ENCODE measurements at regions not wholly inside any gene's neighbourhood (a gene's known extent, or its start where the extent isn't known, plus 50 kb on each side); places are given as distances from the start of the nearest gene placed in this dataset.

- ATAC-seq = no peak
- TF ChIP-seq RARB (CRISPR knock-in tag; IDR thresholded peaks at IDR 0.05) = no peak
- no peak for TF ChIP-seq OSR1 (CRISPR knock-in tag; IDR thresholded peaks at IDR 0.05)
- no peak for TF ChIP-seq PATZ1 (CRISPR knock-in tag; IDR thresholded peaks at IDR 0.05; ENCODE audit: borderline replicate concordance)
- TF ChIP-seq ZNF8 (CRISPR knock-in tag; IDR thresholded peaks at IDR 0.05) = no peak
- TF ChIP-seq GLIS3 (CRISPR knock-in tag; IDR thresholded peaks at IDR 0.05) = no peak
- no peak for TF ChIP-seq SNAI2 (CRISPR knock-in tag; IDR thresholded peaks at IDR 0.05)
- TF ChIP-seq TSHZ2 (CRISPR knock-in tag; IDR thresholded peaks at IDR 0.05) = no peak
- TF ChIP-seq PPARA (CRISPR knock-in tag; IDR thresholded peaks at IDR 0.05; ENCODE audit: borderline replicate concordance) = no peak
- TF ChIP-seq CSDC2 (CRISPR knock-in tag; IDR thresholded peaks at IDR 0.05) = no peak
- TF ChIP-seq ZC3H10 (CRISPR knock-in tag; IDR thresholded peaks at IDR 0.05) = no peak
- no peak for TF ChIP-seq BACH2 (CRISPR knock-in tag; IDR thresholded peaks at IDR 0.05; ENCODE audit: borderline replicate concordance)
Observed at GRCh38 chr5:68352166-68352565, 136.6 kb downstream of the PIK3R1 start.

GRCh38 chr5:68353605-68354004, 138.0 kb downstream of the PIK3R1 start:
- no peak for TF ChIP-seq SNAI2 (CRISPR knock-in tag; IDR thresholded peaks at IDR 0.05)
- TF ChIP-seq POU6F1 (CRISPR knock-in tag; IDR thresholded peaks at IDR 0.05; ENCODE audit: borderline replicate concordance, low read depth) = no peak
- no peak for TF ChIP-seq ARNTL (CRISPR knock-in tag; IDR thresholded peaks at IDR 0.05; ENCODE audit: borderline replicate concordance, low read depth)
- TF ChIP-seq ZC3H10 (CRISPR knock-in tag; IDR thresholded peaks at IDR 0.05) = no peak
- TF ChIP-seq CSRNP3 (CRISPR knock-in tag; IDR thresholded peaks at IDR 0.05) = no peak
- no peak for TF ChIP-seq CSDC2 (CRISPR knock-in tag; IDR thresholded peaks at IDR 0.05)
- no peak for TF ChIP-seq TSHZ2 (CRISPR knock-in tag; IDR thresholded peaks at IDR 0.05)
- TF ChIP-seq PPARA (CRISPR knock-in tag; IDR thresholded peaks at IDR 0.05; ENCODE audit: borderline replicate concordance) = no peak
- no peak for TF ChIP-seq ESRRG (CRISPR knock-in tag; IDR thresholded peaks at IDR 0.05)
- TF ChIP-seq BACH2 (CRISPR knock-in tag; IDR thresholded peaks at IDR 0.05; ENCODE audit: borderline replicate concordance) = no peak
- TF ChIP-seq PATZ1 (CRISPR knock-in tag; IDR thresholded peaks at IDR 0.05; ENCODE audit: borderline replicate concordance) = no peak
- no peak for TF ChIP-seq OSR1 (CRISPR knock-in tag; IDR thresholded peaks at IDR 0.05)
- TF ChIP-seq RARB (CRISPR knock-in tag; IDR thresholded peaks at IDR 0.05) = no peak
- TF ChIP-seq GLIS3 (CRISPR knock-in tag; IDR thresholded peaks at IDR 0.05) = no peak
- TF ChIP-seq ZNF565 (CRISPR knock-in tag; conservative IDR thresholded peaks at IDR 0.05; ENCODE audit: low read depth) = no peak

More at GRCh38 chr5:68353605-68354004, 138.0 kb downstream of the PIK3R1 start:
- ATAC-seq = no peak

Data from SK-N-SH treated with all-trans-retinoic acid at 6 μM for 48 hours (cell line).